ENCODE measurements at regions not wholly inside any gene's neighbourhood (a gene's known extent, or its start where the extent isn't known, plus 50 kb on each side); places are given as distances from the start of the nearest gene placed in this dataset.

DNA sequence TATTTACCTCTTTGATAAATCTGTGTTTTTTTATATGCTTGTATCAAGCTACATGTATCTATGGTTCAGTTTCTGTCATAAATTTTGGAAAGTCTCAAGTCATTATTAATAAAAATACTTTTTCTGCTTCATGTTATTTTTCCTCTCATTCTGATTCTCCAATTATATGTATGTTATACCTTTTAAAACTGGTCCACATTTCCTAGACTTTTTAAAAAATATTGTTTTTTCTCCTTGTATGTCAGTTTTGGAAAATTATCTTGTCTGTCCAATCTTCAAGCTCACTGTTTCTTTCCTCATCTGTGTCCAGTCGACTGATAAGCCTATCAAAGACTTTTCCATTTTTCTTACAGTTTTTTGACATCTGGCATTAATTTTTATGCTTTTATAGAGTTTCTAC is 253.4 kb downstream of the ASXL3 start:
- no peaks in the 10 kb centered on the region for H3K27me3 ChIP-seq
- H3K4me3 ChIP-seq: no peak overlapping the region
- H3K27ac ChIP-seq: no peak overlapping the region
- no peaks in the 10 kb centered on the region for H3K4me1 ChIP-seq
- H3K36me3 ChIP-seq: no peaks in the 10 kb centered on the region
- peaks cover 0 to 5% (median 0%) of the 10 kb centered on the region in 4 donors for H3K9me3 ChIP-seq
- DNase-seq: no peak
- ATAC-seq (ENCODE audit: low FRiP score in 2 of 2): no peak
- WGBS, 2 donors: 0 to 78% methylated on average over 1 of the region's 1 CpG
- TF ChIP-seq POLR2A (IDR thresholded peaks at IDR 0.05) (no peak), EP300 (IDR thresholded peaks at IDR 0.05) (no peak), POLR2AphosphoS5 (IDR thresholded peaks at IDR 0.05) (no peak), CTCF (IDR thresholded peaks at IDR 0.05) (no peak)

DNA sequence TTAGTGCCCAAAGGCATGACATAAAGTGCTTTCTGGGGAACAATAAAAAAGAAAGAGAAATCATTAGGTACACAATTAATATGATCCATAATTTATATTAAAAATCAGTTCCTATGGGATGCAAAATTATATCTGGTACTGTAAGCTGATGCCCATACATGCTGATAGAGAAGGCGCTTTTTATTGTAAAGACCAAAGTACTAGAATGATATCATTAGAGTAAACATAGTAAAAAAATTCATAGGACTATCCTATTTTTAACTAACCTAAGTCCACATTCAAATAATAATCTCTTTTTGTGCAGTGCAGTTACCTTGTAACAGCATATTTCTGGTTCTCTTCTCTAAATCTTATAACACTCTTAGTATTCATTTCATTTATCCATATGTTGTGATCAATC is 252.2 kb downstream of the ASXL3 start:
- no peak for DNase-seq
- Histone ChIP-seq H3K4me3 (no peak overlapping the region), H3K4me1 (no peaks in the 10 kb centered on the region), H3K36me3 (no peaks in the 10 kb centered on the region), H3K9me3 (peaks cover 0 to 5% (median 0%) of the 10 kb centered on the region in 4 donors), H3K27me3 (no peaks in the 10 kb centered on the region), H3K27ac (no peak overlapping the region)
- 95 to 100% methylated on average over 1 of the region's 1 CpG for WGBS, 2 donors
- TF ChIP-seq POLR2A (IDR thresholded peaks at IDR 0.05) (no peak), POLR2AphosphoS5 (IDR thresholded peaks at IDR 0.05) (no peak), CTCF (IDR thresholded peaks at IDR 0.05) (no peak)
- no peak for ATAC-seq (ENCODE audit: low FRiP score in 2 of 2)

DNA sequence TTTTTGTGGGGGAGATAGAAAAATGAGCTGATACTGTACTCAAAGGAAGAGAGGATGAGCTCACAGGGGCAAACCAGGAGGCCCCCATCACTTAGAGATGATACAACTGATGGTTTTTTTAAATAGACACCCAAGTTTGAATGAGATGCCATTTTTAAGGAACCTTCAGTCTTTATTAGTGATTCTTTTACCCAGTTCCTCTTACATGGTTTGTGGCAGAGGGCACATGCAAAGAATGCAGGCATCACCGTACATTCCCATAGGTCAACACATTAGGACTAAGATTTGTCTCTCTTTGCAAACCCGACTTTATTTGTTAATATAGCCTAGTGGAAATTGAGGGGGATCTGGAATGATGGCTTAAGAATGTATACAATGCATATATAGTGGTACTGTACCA is 250.9 kb downstream of the ASXL3 start:
- DNase-seq: no peak
- no peak for ATAC-seq (ENCODE audit: low FRiP score in 2 of 2)
- H3K27ac ChIP-seq: no peak overlapping the region
- no peaks in the 10 kb centered on the region for H3K4me1 ChIP-seq
- WGBS, 2 donors: 73 to 75% methylated on average over 2 of the region's 2 CpGs
- TF ChIP-seq POLR2AphosphoS5 (IDR thresholded peaks at IDR 0.05) (no peak), EP300 (IDR thresholded peaks at IDR 0.05) (no peak), CTCF (IDR thresholded peaks at IDR 0.05) (no peak), POLR2A (IDR thresholded peaks at IDR 0.05) (no peak)
- H3K9me3 ChIP-seq: peaks cover 0 to 5% (median 0%) of the 10 kb centered on the region in 4 donors
- H3K36me3 ChIP-seq: no peaks in the 10 kb centered on the region
- no peaks in the 10 kb centered on the region for H3K27me3 ChIP-seq
- H3K4me3 ChIP-seq: no peak overlapping the region

DNA sequence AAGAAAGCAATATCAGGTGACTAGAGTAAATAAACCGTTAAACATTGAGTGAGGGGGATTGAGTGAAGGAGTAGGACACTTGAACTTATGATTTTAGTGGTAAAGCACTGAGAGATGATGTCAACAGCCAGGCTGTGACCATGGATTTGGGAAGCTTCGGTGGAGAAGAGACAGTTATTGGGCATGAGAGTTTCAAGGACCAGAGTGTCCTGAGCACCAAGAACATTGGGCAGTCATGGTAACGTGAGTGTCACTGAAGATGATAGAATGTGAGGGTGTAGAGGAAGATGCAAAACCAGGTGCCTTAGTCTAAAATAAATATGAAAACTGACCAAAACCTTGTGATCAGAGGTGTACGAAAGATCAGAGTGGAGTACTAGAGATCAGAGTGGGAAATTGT is 248.1 kb downstream of the ASXL3 start:
- TF ChIP-seq POLR2A (IDR thresholded peaks at IDR 0.05) (no peak), POLR2AphosphoS5 (IDR thresholded peaks at IDR 0.05) (no peak), EP300 (IDR thresholded peaks at IDR 0.05) (no peak), CTCF (IDR thresholded peaks at IDR 0.05) (no peak)
- no peaks in the 10 kb centered on the region for H3K27me3 ChIP-seq
- no peaks in the 10 kb centered on the region for H3K9me3 ChIP-seq

DNA sequence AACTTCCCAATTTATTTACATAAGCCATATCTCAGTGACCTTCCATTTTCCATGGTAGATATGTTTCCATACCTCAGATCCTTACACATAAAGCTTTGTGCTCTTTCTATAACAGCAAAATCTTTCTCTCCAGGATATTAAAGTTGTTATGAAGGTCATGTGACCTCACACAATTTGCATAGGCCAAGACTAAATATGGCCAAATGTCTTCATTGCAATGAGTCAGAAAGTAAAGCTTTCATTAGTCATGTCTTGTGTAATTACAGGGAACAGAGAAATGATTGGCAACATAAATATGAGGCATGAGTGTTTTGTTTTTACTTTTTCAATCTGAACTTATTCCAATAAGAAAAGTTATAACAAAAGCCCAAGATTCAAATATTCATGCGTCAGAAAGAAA is 243.5 kb downstream of the ASXL3 start:
- no peaks in the 10 kb centered on the region for H3K36me3 ChIP-seq
- DNase-seq: no peak
- WGBS, 2 donors: 63 to 72% methylated on average over 1 of the region's 1 CpG
- no peaks in the 10 kb centered on the region for H3K27me3 ChIP-seq
- TF ChIP-seq POLR2A (IDR thresholded peaks at IDR 0.05) (no peak), POLR2AphosphoS5 (IDR thresholded peaks at IDR 0.05) (no peak), EP300 (IDR thresholded peaks at IDR 0.05) (no peak), CTCF (IDR thresholded peaks at IDR 0.05) (no peak)
- H3K27ac ChIP-seq: no peak overlapping the region
- peak in 1 of 2 donors; percentile 53 for ATAC-seq (ENCODE audit: low FRiP score in 2 of 2)
- H3K4me3 ChIP-seq: no peak overlapping the region
- no peaks in the 10 kb centered on the region for H3K4me1 ChIP-seq
- H3K9me3 ChIP-seq: no peaks in the 10 kb centered on the region

More for the DNA sequence above, 248.1 kb downstream of the ASXL3 start:
- Histone ChIP-seq H3K36me3 (no peaks in the 10 kb centered on the region), H3K27ac (no peak overlapping the region), H3K4me1 (no peaks in the 10 kb centered on the region), H3K4me3 (no peak overlapping the region)
- ATAC-seq (ENCODE audit: low FRiP score in 2 of 2) (no peak), DNase-seq (no peak)
- 70 to 74% methylated on average over 4 of the region's 4 CpGs for WGBS, 2 donors

Measured in upper lobe of left lung (tissue), 6 donors.